Bronchial epithelial cell (primary cell): ENCODE measurements at regions not wholly inside any gene's neighbourhood (a gene's known extent, or its start where the extent isn't known, plus 50 kb on each side); places are given as distances from the start of the nearest gene placed in this dataset.
A peak's percentile ranks its signal among the peaks of the same experiment; 100 is the strongest.

Experiments
- DNase-seq: peaks from one replicate; pipeline ENCODE4 v3.0.0-alpha.2; 2010; ENCODE audit warnings: low read depth
- FAIRE-seq: peaks from 2 replicates; lab custom pipeline; 2011; peaks lifted over from hg19 to GRCh38; lab: Jason Lieb, UNC
- H3K27me3 ChIP-seq: 2 replicates; pipeline ENCODE4 v1.5.1; 2011; ENCODE audit warnings: low read length; ENCODE audit not compliant: control insufficient read depth, insufficient read depth
- H3K36me3 ChIP-seq: 2 replicates; pipeline ENCODE4 v1.5.1; 2011; ENCODE audit warnings: low read length; ENCODE audit not compliant: control insufficient read depth, insufficient read depth
- H3K4me3 ChIP-seq: 2 replicates; pipeline ENCODE4 v1.5.1; 2011; ENCODE audit warnings: mild to moderate bottlenecking, low read depth, low read length, control low read depth
- CTCF ChIP-seq: IDR thresholded peaks from 2 replicates; pipeline ENCODE4 v1.5.1; 2011; ENCODE audit warnings: mild to moderate bottlenecking, moderate library complexity, low read length, control low read depth, inconsistent platforms; ENCODE audit not compliant: insufficient read depth, severe bottlenecking

DNA sequence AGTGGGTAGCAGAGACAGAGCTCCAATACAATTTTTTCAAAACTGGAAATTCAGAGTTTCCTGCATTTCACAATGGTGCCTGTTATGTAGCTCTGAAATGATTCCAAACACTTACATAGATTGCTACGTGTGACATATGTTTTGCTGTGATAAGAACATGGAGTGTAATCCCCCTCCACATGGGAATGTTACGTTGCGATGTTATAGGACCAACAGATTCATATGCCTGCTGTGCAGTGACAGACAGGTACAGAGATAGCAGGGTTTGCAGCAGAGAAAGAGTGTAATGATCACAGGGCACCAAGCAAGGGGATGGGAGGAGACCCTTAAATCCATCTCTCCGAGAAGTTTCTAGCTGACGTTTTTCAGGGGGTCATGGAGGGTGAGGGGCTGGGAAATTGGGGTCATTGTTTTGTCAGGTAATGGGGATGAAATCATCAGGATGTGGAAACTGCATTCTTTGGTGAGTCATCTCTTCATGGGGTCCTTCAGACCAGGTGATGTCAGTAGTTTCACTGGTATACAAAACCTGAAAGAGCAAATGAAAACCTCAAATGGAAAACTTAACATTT lies 76.6 kb upstream of the OSBPL8 start:
- FAIRE-seq, result no peak
- DNase-seq, result peak; percentile 89

DNA sequence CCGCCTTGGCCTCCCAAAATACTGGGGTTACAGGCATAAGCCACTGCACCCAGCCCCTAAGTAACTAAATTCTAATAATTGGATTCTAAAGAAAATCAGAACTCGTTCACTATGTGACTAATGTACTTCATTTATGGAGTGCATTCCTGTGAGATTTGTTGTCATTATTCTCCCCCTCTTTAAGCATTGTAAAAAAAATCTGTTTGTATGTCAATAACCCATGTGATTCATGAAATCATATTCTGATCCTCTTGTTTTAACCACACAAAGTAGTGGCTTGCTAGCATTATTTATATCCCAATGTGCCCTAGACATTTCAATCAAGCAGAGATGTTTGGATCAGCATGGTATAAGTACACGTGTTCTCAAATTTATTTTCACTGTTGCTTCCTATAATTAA lies 78.2 kb upstream of the OSBPL8 start:
- Histone ChIP-seq H3K4me3 (no peak overlapping the region), H3K36me3 (no peaks in the 10 kb centered on the region), H3K27me3 (no peaks in the 10 kb centered on the region)
- DNase-seq (peak; percentile 94), FAIRE-seq (no peak)
- no peak for TF ChIP-seq CTCF

More for the DNA sequence above, 76.6 kb upstream of the OSBPL8 start:
- H3K4me3 ChIP-seq, result no peak overlapping the region
- H3K36me3 ChIP-seq, result no peaks in the 10 kb centered on the region
- no peak for TF ChIP-seq CTCF
- no peaks in the 10 kb centered on the region for H3K27me3 ChIP-seq

- no peaks in the 10 kb centered on the region for H3K36me3 ChIP-seq
- no peak for DNase-seq
- H3K27me3 ChIP-seq, result no peaks in the 10 kb centered on the region
- TF ChIP-seq CTCF, result no peak
- no peak overlapping the region for H3K4me3 ChIP-seq
- FAIRE-seq, result no peak
These were observed 80.1 kb upstream of the OSBPL8 start for GRCh38 chr12:76639646-76640045.

GRCh38 chr12:76641073-76641472 lies 81.5 kb upstream of the OSBPL8 start:
- FAIRE-seq (no peak), DNase-seq (no peak)
- TF ChIP-seq CTCF, result no peak
- no peaks in the 10 kb centered on the region for H3K27me3 ChIP-seq
- no peak overlapping the region for H3K4me3 ChIP-seq
- H3K36me3 ChIP-seq, result no peaks in the 10 kb centered on the region

DNA sequence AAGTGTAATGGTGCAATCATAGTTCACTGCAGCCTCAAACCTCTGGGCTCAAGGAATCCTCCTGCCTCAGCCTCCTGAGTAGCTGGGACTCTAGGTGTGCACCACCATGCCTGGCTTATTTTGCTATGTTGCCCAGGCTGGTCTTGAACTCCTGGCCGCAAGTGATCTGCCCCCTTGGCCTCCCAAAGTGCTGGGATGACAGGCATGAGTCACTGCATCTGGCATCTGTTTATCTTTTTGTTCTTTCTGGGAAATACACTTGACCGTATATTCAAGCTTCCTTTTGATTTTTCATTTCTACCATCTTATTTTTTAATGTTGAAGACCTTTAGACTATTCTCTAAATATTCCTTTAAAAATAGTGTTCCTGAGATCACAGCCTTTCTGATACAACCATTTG lies 82.4 kb upstream of the OSBPL8 start:
- FAIRE-seq, result no peak
- no peaks in the 10 kb centered on the region for H3K36me3 ChIP-seq
- no peak overlapping the region for H3K4me3 ChIP-seq
- DNase-seq, result no peak
- no peak for TF ChIP-seq CTCF
- H3K27me3 ChIP-seq, result no peaks in the 10 kb centered on the region

- Histone ChIP-seq H3K36me3 (no peaks in the 10 kb centered on the region), H3K4me3 (no peak overlapping the region), H3K27me3 (no peaks in the 10 kb centered on the region)
- TF ChIP-seq CTCF, result no peak
- DNase-seq (peak; percentile 26), FAIRE-seq (no peak)
These were observed 83.9 kb upstream of the OSBPL8 start for GRCh38 chr12:76643438-76643837.
